OCI-LY3 (cell line): ENCODE measurements at regions not wholly inside any gene's neighbourhood (a gene's known extent, or its start where the extent isn't known, plus 50 kb on each side); places are given as distances from the start of the nearest gene placed in this dataset.

Experiments used
- H2AFZ ChIP-seq: fragments of 200-600, 300-600 bp; shearing (Covaris generic); 2 replicates; pipeline ENCODE4 v1.6.0; 2014; ENCODE audit warnings: antibody characterized with exemption, low read depth, low read length
- H3K27ac ChIP-seq: fragments of 200-600, 300-600 bp; sonication (generic); 2 replicates; pipeline ENCODE4 v1.5.1; 2014; ENCODE audit warnings: mild to moderate bottlenecking, low read length, moderate library complexity, mixed read lengths
- H3K27me3 ChIP-seq: fragments of 200-600, 300-600 bp; sonication (generic); 2 replicates; pipeline ENCODE4 v1.6.1; 2014; ENCODE audit warnings: low read depth, low read length, mixed read lengths
- H3K36me3 ChIP-seq: fragments of 200-600, 300-600 bp; sonication (generic); replicated peaks from 2 replicates; pipeline ENCODE3; 2014; ENCODE audit warnings: low read depth, low read length, mixed read lengths
- H3K4me1 ChIP-seq: fragments of 300-600, 200-600 bp; sonication (generic); 2 replicates; pipeline ENCODE4 v1.6.1; 2014; ENCODE audit warnings: low read length, mixed read lengths
- H3K4me2 ChIP-seq: fragments of 200-600, 300-600 bp; sonication (generic); 2 replicates; pipeline ENCODE4 v1.6.1; 2014; ENCODE audit warnings: low read length, mixed read lengths
- H3K4me3 ChIP-seq: fragments of 300-600, 200-600 bp; sonication (generic); 2 replicates; pipeline ENCODE4 v1.5.1; 2014; ENCODE audit warnings: antibody characterized with exemption, mild to moderate bottlenecking, low read length, moderate library complexity
- H3K79me2 ChIP-seq: fragments of 300-600, 200-600 bp; shearing (Covaris generic); 2 replicates; pipeline ENCODE4 v1.6.1; 2014; ENCODE audit warnings: mild to moderate bottlenecking, low read length, mixed read lengths
- H3K9ac ChIP-seq: fragments of 300-600, 200-600 bp; shearing (Covaris generic); 2 replicates; pipeline ENCODE4 v1.6.0; 2014; ENCODE audit warnings: mild to moderate bottlenecking, low read length, moderate library complexity
- H3K9me3 ChIP-seq: fragments of 200-600, 300-600 bp; shearing (Covaris generic); 2 replicates; pipeline ENCODE4 v1.6.1; 2014; ENCODE audit warnings: low read length, mixed read lengths; ENCODE audit not compliant: insufficient read depth
- H4K20me1 ChIP-seq: fragments of 200-600, 300-600 bp; sonication (generic); 2 replicates; pipeline ENCODE4 v1.6.1; 2016; ENCODE audit warnings: low read length, mixed read lengths; ENCODE audit not compliant: insufficient read depth
- CTCF ChIP-seq: fragments of 200-600, 300-600 bp; sonication (generic); IDR thresholded peaks from 2 replicates; pipeline ENCODE4 v1.5.1; 2014; ENCODE audit warnings: antibody characterized with exemption, low read length, low read depth
- EZH2phosphoT487 ChIP-seq: fragments of 200-600 bp; shearing (Covaris generic); IDR thresholded peaks from 2 replicates; pipeline ENCODE4 v1.6.1; 2018; ENCODE audit warnings: antibody characterized with exemption, mixed run types, low read depth

- H3K27ac ChIP-seq, result no peak overlapping the region
- H3K27me3 ChIP-seq, result no peaks in the 10 kb centered on the region
- no peaks in the 10 kb centered on the region for H3K36me3 ChIP-seq
- H3K4me3 ChIP-seq, result no peak overlapping the region
- H3K4me2 ChIP-seq, result no peak overlapping the region
- no peak for TF ChIP-seq CTCF
- TF ChIP-seq EZH2phosphoT487, result no peak
- no peaks in the 10 kb centered on the region for H3K4me1 ChIP-seq
- no peaks in the 10 kb centered on the region for H3K79me2 ChIP-seq
- no peak overlapping the region for H2AFZ ChIP-seq
- H4K20me1 ChIP-seq, result no peaks in the 10 kb centered on the region
- H3K9me3 ChIP-seq, result no peaks in the 10 kb centered on the region
- no peak overlapping the region for H3K9ac ChIP-seq
Measured at GRCh38 chr11:100557830-100558611, 129.1 kb upstream of the ARHGAP42 start.

- H3K9ac ChIP-seq, result no peak overlapping the region
- TF ChIP-seq EZH2phosphoT487 (no peak), CTCF (no peak)
- H3K36me3 ChIP-seq, result no peaks in the 10 kb centered on the region
- H3K27me3 ChIP-seq, result no peaks in the 10 kb centered on the region
- H3K9me3 ChIP-seq, result no peaks in the 10 kb centered on the region
- no peaks in the 10 kb centered on the region for H3K4me1 ChIP-seq
- H4K20me1 ChIP-seq, result no peaks in the 10 kb centered on the region
- no peak overlapping the region for H3K27ac ChIP-seq
- no peak overlapping the region for H2AFZ ChIP-seq
- H3K4me3 ChIP-seq, result no peak overlapping the region
- no peak overlapping the region for H3K4me2 ChIP-seq
- H3K79me2 ChIP-seq, result no peaks in the 10 kb centered on the region
Measured at GRCh38 chr11:100560606-100561005, 126.5 kb upstream of the ARHGAP42 start.

GRCh38 chr11:100561323-100561722 lies 125.8 kb upstream of the ARHGAP42 start:
- Histone ChIP-seq H3K27ac (no peak overlapping the region), H3K9ac (no peak overlapping the region), H3K27me3 (no peaks in the 10 kb centered on the region), H2AFZ (no peak overlapping the region), H3K4me1 (no peaks in the 10 kb centered on the region), H3K36me3 (no peaks in the 10 kb centered on the region), H4K20me1 (no peaks in the 10 kb centered on the region), H3K79me2 (no peaks in the 10 kb centered on the region), H3K4me3 (no peak overlapping the region), H3K4me2 (no peak overlapping the region), H3K9me3 (no peaks in the 10 kb centered on the region)
- TF ChIP-seq CTCF, result no peak
- no peak for TF ChIP-seq EZH2phosphoT487

GRCh38 chr11:100562128-100562527 lies 125.0 kb upstream of the ARHGAP42 start:
- H3K27me3 ChIP-seq, result no peaks in the 10 kb centered on the region
- H3K36me3 ChIP-seq, result no peaks in the 10 kb centered on the region
- H3K79me2 ChIP-seq, result no peaks in the 10 kb centered on the region
- H4K20me1 ChIP-seq, result no peaks in the 10 kb centered on the region
- H2AFZ ChIP-seq, result no peak overlapping the region
- H3K27ac ChIP-seq, result no peak overlapping the region
- no peaks in the 10 kb centered on the region for H3K4me1 ChIP-seq
- TF ChIP-seq EZH2phosphoT487 (no peak), CTCF (no peak)
- no peak overlapping the region for H3K9ac ChIP-seq
- no peak overlapping the region for H3K4me3 ChIP-seq
- no peak overlapping the region for H3K4me2 ChIP-seq
- H3K9me3 ChIP-seq, result no peaks in the 10 kb centered on the region
